ENCODE measurements at regions not wholly inside any gene's neighbourhood (a gene's known extent, or its start where the extent isn't known, plus 50 kb on each side); places are given as distances from the start of the nearest gene placed in this dataset.
A peak's percentile ranks its signal among the peaks of the same experiment; 100 is the strongest.

DNA sequence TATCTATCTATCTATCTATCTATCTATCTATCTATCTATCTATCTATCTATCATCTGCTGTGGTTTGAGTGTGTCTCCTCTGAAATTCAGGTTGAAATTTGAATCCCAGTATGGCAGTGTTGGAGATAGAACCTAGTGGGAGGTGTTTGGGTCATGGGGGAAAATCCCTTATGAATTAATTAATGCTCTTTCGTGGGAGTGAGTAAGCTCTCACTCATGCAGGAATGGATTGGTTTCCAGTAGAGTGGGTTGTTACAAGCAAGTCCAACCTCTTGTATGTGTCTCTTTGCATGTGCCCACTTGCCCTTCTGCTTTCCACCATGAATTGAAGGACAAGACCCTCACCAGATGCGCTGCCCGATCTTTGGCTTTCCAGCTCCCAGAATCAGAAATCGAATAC is 113.0 kb downstream of the ANXA1 start:
- ChIA-PET POLR2A (no interaction called here), CTCF (no interaction called here)
- DNase-seq (ENCODE audit: low read depth, low spot score), result no peak
- TF ChIP-seq, protein P1, sequence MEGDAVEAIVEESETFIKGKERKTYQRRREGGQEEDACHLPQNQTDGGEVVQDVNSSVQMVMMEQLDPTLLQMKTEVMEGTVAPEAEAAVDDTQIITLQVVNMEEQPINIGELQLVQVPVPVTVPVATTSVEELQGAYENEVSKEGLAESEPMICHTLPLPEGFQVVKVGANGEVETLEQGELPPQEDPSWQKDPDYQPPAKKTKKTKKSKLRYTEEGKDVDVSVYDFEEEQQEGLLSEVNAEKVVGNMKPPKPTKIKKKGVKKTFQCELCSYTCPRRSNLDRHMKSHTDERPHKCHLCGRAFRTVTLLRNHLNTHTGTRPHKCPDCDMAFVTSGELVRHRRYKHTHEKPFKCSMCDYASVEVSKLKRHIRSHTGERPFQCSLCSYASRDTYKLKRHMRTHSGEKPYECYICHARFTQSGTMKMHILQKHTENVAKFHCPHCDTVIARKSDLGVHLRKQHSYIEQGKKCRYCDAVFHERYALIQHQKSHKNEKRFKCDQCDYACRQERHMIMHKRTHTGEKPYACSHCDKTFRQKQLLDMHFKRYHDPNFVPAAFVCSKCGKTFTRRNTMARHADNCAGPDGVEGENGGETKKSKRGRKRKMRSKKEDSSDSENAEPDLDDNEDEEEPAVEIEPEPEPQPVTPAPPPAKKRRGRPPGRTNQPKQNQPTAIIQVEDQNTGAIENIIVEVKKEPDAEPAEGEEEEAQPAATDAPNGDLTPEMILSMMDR (IDR thresholded peaks at IDR 0.05; ENCODE audit: insufficient read depth, low read length, missing control alignments), result no peak
- no peak overlapping the region for H3K4me3 ChIP-seq (ENCODE audit: low read depth, low read length)

DNA sequence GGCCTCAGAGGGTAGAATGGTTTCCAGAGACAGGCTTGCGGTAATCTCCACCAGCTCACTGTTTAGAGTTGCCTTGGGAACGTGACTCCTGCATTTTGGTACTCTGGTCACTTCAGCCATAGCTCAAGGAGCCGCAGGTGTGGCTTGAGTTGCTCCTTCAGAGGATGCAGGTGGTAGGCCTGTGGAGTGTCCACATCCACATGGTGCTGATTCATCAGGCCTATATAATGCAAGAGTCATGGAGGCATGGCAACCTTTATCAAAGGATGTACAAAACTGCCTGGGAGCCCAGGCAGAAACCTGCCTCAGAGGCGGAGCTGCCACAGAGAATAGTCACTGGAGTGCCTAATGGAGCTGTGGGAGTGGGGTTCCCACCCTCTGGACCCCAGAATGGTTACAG is 114.2 kb downstream of the ANXA1 start:
- TF ChIP-seq, protein P1 (IDR thresholded peaks at IDR 0.05; ENCODE audit: insufficient read depth, low read length, missing control alignments), result no peak
- POLR2A ChIA-PET, result no interaction called here
- no peak for DNase-seq (ENCODE audit: low read depth, low spot score)

DNA sequence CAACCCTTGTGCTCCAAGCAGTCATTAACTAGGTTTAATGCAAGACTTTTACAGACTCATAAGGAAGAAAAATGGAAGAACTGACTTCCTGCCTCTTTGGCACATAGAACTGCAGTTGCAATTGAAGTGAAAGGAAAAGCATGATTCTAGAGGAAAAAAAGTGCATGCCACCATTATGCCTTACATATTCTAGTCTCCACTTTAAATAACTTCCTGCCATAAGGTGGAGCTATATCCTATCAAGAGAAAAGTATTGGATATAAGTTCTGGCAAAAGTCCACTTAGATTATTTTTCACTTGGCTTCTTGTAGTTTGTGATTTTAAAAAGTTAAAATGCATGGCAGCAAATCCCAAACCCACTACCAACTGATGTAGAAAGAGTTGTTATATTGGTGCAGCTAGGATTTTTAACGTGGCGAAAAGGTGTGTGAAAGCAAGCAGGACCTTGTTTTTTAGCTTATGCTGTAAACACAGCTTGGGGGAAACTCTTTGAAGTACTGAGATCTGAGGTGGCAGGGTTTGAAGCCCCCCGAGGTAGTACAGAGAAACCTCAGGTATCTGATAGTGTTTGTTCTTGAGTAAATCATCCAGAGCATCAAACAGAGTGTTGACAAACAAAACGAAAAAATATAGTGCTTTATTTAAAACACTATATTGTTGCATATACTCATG is 117.9 kb downstream of the ANXA1 start:
- POLR2A ChIA-PET, result no interaction called here
- TF ChIP-seq, protein P1 (IDR thresholded peaks at IDR 0.05; ENCODE audit: insufficient read depth, low read length, missing control alignments), result no peak
- DNase-seq (ENCODE audit: low read depth, low spot score), result no peak
- H3K4me3 ChIP-seq (ENCODE audit: low read depth, low read length), result no peak overlapping the region
- CTCF ChIA-PET, result interaction anchor here (0.9 to 2.1 kb wide), 4 partner anchors 10 to 1473 kb away, joined by 3 to 5 read pairs (median 3); no protein-coding TSS in a partner anchor

More for the DNA sequence above, 114.2 kb downstream of the ANXA1 start:
- CTCF ChIA-PET, result no interaction called here
- H3K4me3 ChIP-seq (ENCODE audit: low read depth, low read length), result no peak overlapping the region

DNA sequence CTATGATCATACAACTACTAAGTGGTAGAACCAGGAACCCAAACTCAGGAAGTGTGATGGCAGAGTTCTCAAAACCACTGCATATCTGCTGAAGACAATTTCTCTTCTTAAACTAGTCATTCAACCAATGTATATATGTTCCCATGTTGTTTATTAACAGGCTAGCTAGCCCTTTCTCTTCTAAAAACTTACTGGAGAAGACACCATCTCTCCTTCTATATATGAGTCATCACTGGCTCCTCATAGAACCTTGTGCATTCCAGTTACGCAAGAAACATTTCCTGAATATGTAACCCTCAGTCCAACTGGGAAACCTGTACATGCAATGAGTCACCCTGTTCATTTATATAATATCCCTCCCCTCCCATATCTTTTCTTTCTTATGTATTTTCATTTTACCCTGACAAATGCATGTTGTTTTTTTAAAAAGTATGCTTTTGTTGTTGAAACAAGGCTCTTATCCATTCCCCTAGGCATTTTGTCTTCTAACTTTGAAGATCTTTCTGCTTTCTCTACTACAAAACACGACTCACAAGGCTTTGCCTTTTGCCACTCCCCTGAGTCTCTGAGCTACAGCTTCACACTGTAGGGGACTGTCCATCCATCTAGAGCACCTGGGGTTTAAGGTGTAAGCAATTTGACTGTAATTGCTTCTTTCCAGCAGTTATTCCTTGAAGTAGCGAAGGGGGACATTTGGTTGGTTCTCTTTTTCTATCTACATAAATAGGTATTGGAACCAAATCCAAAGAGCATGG is 119.5 kb downstream of the ANXA1 start:
- H3K4me3 ChIP-seq (ENCODE audit: low read depth, low read length), result no peak overlapping the region
- ChIA-PET POLR2A (no interaction called here), CTCF (no interaction called here)
- peak; percentile 31 for DNase-seq (ENCODE audit: low read depth, low spot score)
- TF ChIP-seq, protein P1 (IDR thresholded peaks at IDR 0.05; ENCODE audit: insufficient read depth, low read length, missing control alignments), result no peak

DNA sequence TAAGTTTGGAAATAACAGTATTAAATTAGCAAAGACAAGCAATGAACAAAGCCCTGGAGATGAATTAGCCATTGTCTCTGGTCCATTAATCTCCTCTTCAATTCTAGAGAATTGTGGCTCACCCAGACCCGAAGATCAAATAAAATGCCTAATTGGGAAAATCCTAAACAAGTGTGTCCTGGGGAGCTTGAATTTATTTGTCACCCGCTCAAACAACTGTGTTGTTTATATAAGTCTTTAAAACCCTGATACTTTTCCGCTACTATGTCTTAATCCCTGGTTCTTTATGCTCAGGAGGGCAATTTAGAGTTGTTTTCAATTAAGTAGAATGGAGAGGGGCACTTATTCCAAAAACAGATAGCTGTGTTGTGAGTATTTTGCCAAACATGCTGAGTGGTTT is 128.4 kb downstream of the ANXA1 start:
- DNase-seq (ENCODE audit: low read depth, low spot score), result no peak
- TF ChIP-seq, protein P1 (IDR thresholded peaks at IDR 0.05; ENCODE audit: insufficient read depth, low read length, missing control alignments), result no peak
- ChIA-PET POLR2A (no interaction called here), CTCF (no interaction called here)
- H3K4me3 ChIP-seq (ENCODE audit: low read depth, low read length), result no peak overlapping the region

DNA sequence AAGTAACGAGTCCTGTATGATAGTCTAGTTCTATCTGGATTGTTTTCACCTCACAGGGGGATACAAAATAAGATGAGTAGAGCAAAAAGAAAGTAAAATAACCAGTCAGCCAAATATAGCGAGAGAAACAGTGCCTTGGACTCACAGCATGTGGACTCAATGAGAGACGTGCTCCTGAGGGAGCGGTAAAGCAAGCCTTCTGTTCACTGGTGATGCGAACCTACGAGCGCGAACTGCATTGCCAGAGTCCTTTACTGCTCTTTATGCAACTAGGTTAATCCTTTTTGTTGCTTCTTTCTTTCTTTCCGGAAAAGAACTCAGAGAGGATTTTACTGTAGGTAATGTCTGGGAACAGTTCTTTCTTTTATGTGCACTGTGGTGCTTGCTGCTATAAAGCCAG is 132.7 kb downstream of the ANXA1 start:
- ChIA-PET CTCF (no interaction called here), POLR2A (no interaction called here)
- H3K4me3 ChIP-seq (ENCODE audit: low read depth, low read length), result no peak overlapping the region
- TF ChIP-seq, protein P1 (IDR thresholded peaks at IDR 0.05; ENCODE audit: insufficient read depth, low read length, missing control alignments), result no peak
- DNase-seq (ENCODE audit: low read depth, low spot score), result no peak

Data from AG04449 (cell line).